PFSK-1 (cell line): ENCODE measurements at regions not wholly inside any gene's neighbourhood (a gene's known extent, or its start where the extent isn't known, plus 50 kb on each side); places are given as distances from the start of the nearest gene placed in this dataset.

ENCODE experiments used
- POLR2AphosphoS5 ChIP-seq: IDR thresholded peaks from 2 replicates; pipeline ENCODE4 v1.6.1; 2012; ENCODE audit warnings: low read depth, mild to moderate bottlenecking, control low read depth, low read length, moderate library complexity
- TAF1 ChIP-seq: IDR thresholded peaks from 2 replicates; pipeline ENCODE4 v1.6.1; 2012; ENCODE audit warnings: low read length, control low read depth, borderline replicate concordance; ENCODE audit not compliant: insufficient read depth

DNA sequence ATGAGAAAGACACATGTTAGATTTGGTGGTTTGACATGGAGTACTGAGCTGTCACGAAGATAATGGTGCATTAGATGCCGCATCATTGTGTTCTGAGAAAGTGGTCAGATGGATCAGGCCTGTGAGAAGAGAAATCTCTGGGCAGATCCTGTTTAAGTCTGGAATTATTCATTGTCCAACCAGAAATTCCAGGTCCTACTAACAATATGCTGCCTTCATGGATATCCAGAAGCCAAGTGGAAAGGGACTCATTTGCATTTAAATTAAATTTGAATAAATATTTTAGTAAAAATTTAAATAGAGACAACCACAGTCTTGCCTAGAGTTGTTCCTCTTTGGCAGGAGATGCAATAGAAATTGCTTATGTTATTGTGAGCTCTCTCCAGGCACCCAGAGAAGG lies 330.5 kb upstream of the TMEM132C start:
- TF ChIP-seq TAF1, result no peak
- TF ChIP-seq POLR2AphosphoS5, result no peak
